Stomach (tissue), 4 donors: ENCODE measurements at regions not wholly inside any gene's neighbourhood (a gene's known extent, or its start where the extent isn't known, plus 50 kb on each side); places are given as distances from the start of the nearest gene placed in this dataset.

Source experiments
- CTCF ChIP-seq, 7 experiments: fragments of 450-650 bp in 4 of 7; fragments of 200-600 bp in 3 of 7; sonication (generic) in 3 of 7; IDR thresholded peaks; one replicate each; pipeline ENCODE4 v1.5.1; 2016 to 2019; ENCODE audit warnings: antibody characterized with exemption in 7 of 7, control low read depth in 2 of 7, mild to moderate bottlenecking in 1 of 7
- POLR2A ChIP-seq, 4 donors: fragments of 450-650 bp; IDR thresholded peaks; one replicate each; pipeline ENCODE4 v1.6.1; 2016; ENCODE audit warnings: antibody characterized with exemption in 4 of 4, control low read depth in 2 of 4, mild to moderate bottlenecking in 1 of 4, moderate library complexity in 1 of 4
- POLR2AphosphoS5 ChIP-seq, 3 donors: sonication (generic); formaldehyde crosslinking; IDR thresholded peaks; one replicate each; pipeline ENCODE4 v1.6.1; 2016; ENCODE audit warnings: antibody characterized with exemption in 3 of 3

DNA sequence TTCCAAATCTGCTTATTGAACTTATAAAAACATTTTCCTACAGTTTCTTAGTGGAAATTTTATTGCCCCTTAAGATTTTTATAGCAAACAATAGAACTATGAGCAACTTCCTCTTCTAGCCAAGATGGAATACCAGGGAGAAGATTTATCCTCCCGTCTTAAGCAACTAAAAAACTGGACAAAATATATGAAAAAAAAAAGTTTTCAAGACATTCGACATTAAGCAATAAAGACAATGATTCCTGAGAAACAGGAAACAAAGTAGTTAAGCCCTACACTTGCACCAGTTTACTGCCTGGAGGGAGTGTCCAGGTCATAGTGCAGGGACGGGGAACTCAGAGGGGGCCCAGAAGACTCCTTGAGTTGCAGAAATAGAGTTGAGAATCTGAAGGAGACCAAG lies 516.1 kb upstream of the DIPK2B start:
- TF ChIP-seq POLR2AphosphoS5 (IDR thresholded peaks at IDR 0.05): no peak
- TF ChIP-seq CTCF (IDR thresholded peaks at IDR 0.05): no peak
- no peak for TF ChIP-seq POLR2A (IDR thresholded peaks at IDR 0.05)
